IMR-90 (cell line): ENCODE measurements at regions not wholly inside any gene's neighbourhood (a gene's known extent, or its start where the extent isn't known, plus 50 kb on each side); places are given as distances from the start of the nearest gene placed in this dataset.

ENCODE experiments used
- ATAC-seq: fragments of 200-7000 bp; cut with Tn5 transposase; 2 replicates; pipeline ENCODE4 v1.9.1; 2020; ENCODE audit warnings: low read depth, mild to moderate bottlenecking, moderate library complexity
- BruUV-seq: library from RNA; stranded (reverse); fragments of 400-500 nt; replicated peaks from 2 replicates; lab custom pipeline; 2021; lab: Mats Ljungman, UMichigan
- CTCF ChIA-PET: fragments of 300-600 bp; formaldehyde crosslinking; extraction: SDS; loops from one replicate; lab custom pipeline; 2021; ENCODE audit warnings: antibody characterized with exemption; lab: Yijun Ruan, JAX
- POLR2A ChIA-PET: fragments of 300-600 bp; sonication (Branson Sonifier 250); formaldehyde crosslinking; loops from one replicate; lab custom pipeline; 2022; ENCODE audit warnings: antibody characterized with exemption; ENCODE audit not compliant: unreplicated experiment; lab: Charles Lee
- DNase-seq: peaks from one replicate; pipeline ENCODE4 v3.0.0; 2013
- H2AFZ ChIP-seq: replicated peaks from 2 replicates; pipeline ENCODE3; 2013; ENCODE audit warnings: low read length, mild to moderate bottlenecking; ENCODE audit not compliant: poor library complexity
- H2AK5ac ChIP-seq: 2 replicates; pipeline ENCODE4 v1.6.1; 2013; ENCODE audit warnings: low read depth, low read length, inconsistent platforms
- H2AK9ac ChIP-seq: replicated peaks from 2 replicates; pipeline ENCODE3; 2013; ENCODE audit warnings: mild to moderate bottlenecking, low read depth, low read length, moderate library complexity; ENCODE audit not compliant: poor library complexity
- H2BK120ac ChIP-seq: 2 replicates; pipeline ENCODE4 v1.6.1; 2013; ENCODE audit warnings: low read depth, low read length, inconsistent platforms
- H2BK15ac ChIP-seq: 3 replicates; pipeline ENCODE4 v1.6.1; 2013; ENCODE audit warnings: low read depth, low read length, inconsistent platforms
- H2BK20ac ChIP-seq: 2 replicates; pipeline ENCODE4 v1.6.1; 2013; ENCODE audit warnings: low read depth, mild to moderate bottlenecking, inconsistent platforms, low read length, moderate library complexity
- H2BK5ac ChIP-seq: 2 replicates; pipeline ENCODE4 v1.6.1; 2013; ENCODE audit warnings: mild to moderate bottlenecking, low read depth, low read length, inconsistent platforms; ENCODE audit not compliant: poor library complexity, severe bottlenecking
- H3K14ac ChIP-seq: replicated peaks from 2 replicates; pipeline ENCODE4 v1.6.1; 2013; ENCODE audit warnings: low read depth, low read length, inconsistent platforms
- H3K18ac ChIP-seq: 2 replicates; pipeline ENCODE4 v1.6.1; 2013; ENCODE audit warnings: low read depth, low read length, control low read depth
- H3K23ac ChIP-seq: 2 replicates; pipeline ENCODE4 v1.6.1; 2013; ENCODE audit warnings: low read depth, low read length, inconsistent platforms
- H3K27ac ChIP-seq: 2 replicates; pipeline ENCODE4 v1.5.1; 2013; ENCODE audit warnings: mild to moderate bottlenecking, control low read depth, low read length; ENCODE audit not compliant: insufficient read depth
- H3K27me3 ChIP-seq: 2 replicates; pipeline ENCODE4 v1.6.1; 2013; ENCODE audit warnings: low read length; ENCODE audit not compliant: control insufficient read depth, insufficient read depth
- H3K36me3 ChIP-seq: 2 replicates; pipeline ENCODE4 v1.6.1; 2013; ENCODE audit warnings: low read length, mixed read lengths; ENCODE audit not compliant: control insufficient read depth, insufficient read depth
- H3K4ac ChIP-seq: 2 replicates; pipeline ENCODE4 v1.6.1; 2013; ENCODE audit warnings: low read depth, low read length, inconsistent platforms
- H3K4me1 ChIP-seq: 2 replicates; pipeline ENCODE4 v1.6.1; 2013; ENCODE audit warnings: low read length, mixed read lengths; ENCODE audit not compliant: control insufficient read depth, insufficient read depth
- H3K4me2 ChIP-seq: 2 replicates; pipeline ENCODE4 v1.6.1; 2013; ENCODE audit warnings: low read depth, mild to moderate bottlenecking, control low read depth, low read length, moderate library complexity
- H3K4me3 ChIP-seq: 2 replicates; pipeline ENCODE4 v1.5.1; 2013; ENCODE audit warnings: low read depth, mild to moderate bottlenecking, control low read depth, low read length, moderate library complexity; ENCODE audit not compliant: insufficient read depth
- H3K56ac ChIP-seq: 2 replicates; pipeline ENCODE4 v1.6.1; 2013; ENCODE audit warnings: low read length, inconsistent platforms; ENCODE audit not compliant: insufficient read depth; ENCODE audit errors: extremely low read depth
- H3K79me1 ChIP-seq, 2 experiments: 2 replicates each; pipeline ENCODE4 v1.6.1; 2013; ENCODE audit warnings: low read length in 2 of 2, inconsistent platforms in 1 of 2, low read depth in 1 of 2
- H3K9ac ChIP-seq: 2 replicates; pipeline ENCODE4 v1.6.1; 2013; ENCODE audit warnings: low read depth, low read length, control low read depth
- H3K9me1 ChIP-seq: 2 replicates; pipeline ENCODE4 v1.6.1; 2013; ENCODE audit warnings: low read length, inconsistent platforms; ENCODE audit not compliant: insufficient read depth
- H3K9me3 ChIP-seq: 2 replicates; pipeline ENCODE4 v1.6.1; 2013; ENCODE audit warnings: low read length; ENCODE audit not compliant: control insufficient read depth, insufficient read depth
- H4K20me1 ChIP-seq: 2 replicates; pipeline ENCODE4 v1.6.1; 2013; ENCODE audit warnings: low read length, inconsistent platforms; ENCODE audit not compliant: insufficient read depth
- H4K5ac ChIP-seq: 2 replicates; pipeline ENCODE4 v1.6.1; 2013; ENCODE audit warnings: mild to moderate bottlenecking, low read depth, low read length, control low read depth
- H4K8ac ChIP-seq, 2 experiments: 2 replicates each; pipeline ENCODE4 v1.6.1; 2013; ENCODE audit warnings: low read depth in 2 of 2, low read length in 2 of 2, control low read depth in 1 of 2, inconsistent platforms in 1 of 2
- H4K91ac ChIP-seq: 2 replicates; pipeline ENCODE4 v1.6.1; 2013; ENCODE audit warnings: low read depth, low read length, inconsistent platforms; ENCODE audit not compliant: insufficient read depth
- BHLHE40 ChIP-seq: fragments of 150-350 bp; IDR thresholded peaks from 2 replicates; pipeline ENCODE4 v1.6.1; 2016; ENCODE audit warnings: mild to moderate bottlenecking, low read depth, low read length
- CHD1 ChIP-seq: IDR thresholded peaks from 2 replicates; pipeline ENCODE4 v1.6.1; 2012; ENCODE audit warnings: low read depth, low read length, improper control_type of control experiment
- FOS ChIP-seq: fragments of 150-350 bp; IDR thresholded peaks from 2 replicates; pipeline ENCODE4 v1.6.1; 2016; ENCODE audit warnings: low read depth, low read length
- MAFK ChIP-seq: IDR thresholded peaks from 2 replicates; pipeline ENCODE4 v1.6.1; 2012; ENCODE audit warnings: low read depth, low read length, improper control_type of control experiment
- MAZ ChIP-seq: IDR thresholded peaks from 2 replicates; pipeline ENCODE4 v1.6.1; 2012; ENCODE audit warnings: low read depth, mild to moderate bottlenecking, low read length, improper control_type of control experiment, moderate library complexity, borderline replicate concordance
- MXI1 ChIP-seq: IDR thresholded peaks from 2 replicates; pipeline ENCODE4 v1.6.1; 2012; ENCODE audit warnings: low read depth, mild to moderate bottlenecking, low read length, moderate library complexity, borderline replicate concordance
- NFE2L2 ChIP-seq: fragments of 150-350 bp; IDR thresholded peaks from 2 replicates; pipeline ENCODE4 v1.6.1; 2016; ENCODE audit warnings: low read depth, mild to moderate bottlenecking, low read length
- POLR2A ChIP-seq: IDR thresholded peaks from 2 replicates; pipeline ENCODE4 v1.6.1; 2012; ENCODE audit warnings: mild to moderate bottlenecking, low read depth, low read length
- RAD21 ChIP-seq: IDR thresholded peaks from 2 replicates; pipeline ENCODE4 v1.6.1; 2012; ENCODE audit warnings: low read length, improper control_type of control experiment
- RCOR1 ChIP-seq: IDR thresholded peaks from 2 replicates; pipeline ENCODE4 v1.6.1; 2012; ENCODE audit warnings: mild to moderate bottlenecking, low read length, improper control_type of control experiment; ENCODE audit not compliant: insufficient replicate concordance
- RFX5 ChIP-seq: IDR thresholded peaks from 2 replicates; pipeline ENCODE4 v1.8.0; 2012; ENCODE audit warnings: low read depth, mild to moderate bottlenecking, low read length, moderate library complexity
- SMC3 ChIP-seq: fragments of 150-350 bp; IDR thresholded peaks from 2 replicates; pipeline ENCODE4 v1.6.1; 2016; ENCODE audit warnings: low read depth, mild to moderate bottlenecking, antibody characterized with exemption, low read length, moderate library complexity
- WGBS, 2 experiments: methylation state at CpG; one replicate each; pipeline versions ENCODE4 v1.1.5 to v1.1.7; 2013; ENCODE audit warnings: missing lambda C conversion rate in 2 of 2; ENCODE audit not compliant: insufficient read length in 1 of 2; ENCODE audit errors: extremely low coverage in 2 of 2; 5-methylcytosine and 5-hydroxymethylcytosine counted together
- dilution Hi-C: fragments of 300-500 bp; cut with HindIII; formaldehyde crosslinking; loops from one replicate; pipeline ENCODE4 v1.14.3; 2018; ENCODE audit warnings: low sequenced_read_pairs; ENCODE audit not compliant: unreplicated experiment
- in situ Hi-C: fragments of 300-500 bp; cut with MboI; formaldehyde crosslinking; loops from 3 replicates; pipeline ENCODE4 v1.14.3; 2019; ENCODE audit warnings: low sequenced_read_pairs, inconsistent platforms, mixed read lengths
- intact Hi-C: fragments of 100-400 bp; cut with micrococcal nuclease; formaldehyde crosslinking; loops from 2 replicates; pipeline ENCODE4 v1.10.0; 2022
- TF ChIP-seq, protein P1 (sequence below): conservative IDR thresholded peaks from 2 replicates; pipeline ENCODE4 v1.5.1; 2012; ENCODE audit warnings: mild to moderate bottlenecking, low read depth, low read length, improper control_type of control experiment
- TF ChIP-seq, protein P2 (sequence below): fragments of 150-350 bp; IDR thresholded peaks from 2 replicates; pipeline ENCODE4 v1.6.1; 2017; ENCODE audit warnings: mild to moderate bottlenecking, antibody characterized with exemption, low read length, low read depth
- TF ChIP-seq, protein P3 (sequence below): fragments of 150-350 bp; IDR thresholded peaks from 2 replicates; pipeline ENCODE4 v1.6.1; 2016; ENCODE audit warnings: low read depth, mild to moderate bottlenecking, low read length, moderate library complexity, borderline replicate concordance

DNA sequence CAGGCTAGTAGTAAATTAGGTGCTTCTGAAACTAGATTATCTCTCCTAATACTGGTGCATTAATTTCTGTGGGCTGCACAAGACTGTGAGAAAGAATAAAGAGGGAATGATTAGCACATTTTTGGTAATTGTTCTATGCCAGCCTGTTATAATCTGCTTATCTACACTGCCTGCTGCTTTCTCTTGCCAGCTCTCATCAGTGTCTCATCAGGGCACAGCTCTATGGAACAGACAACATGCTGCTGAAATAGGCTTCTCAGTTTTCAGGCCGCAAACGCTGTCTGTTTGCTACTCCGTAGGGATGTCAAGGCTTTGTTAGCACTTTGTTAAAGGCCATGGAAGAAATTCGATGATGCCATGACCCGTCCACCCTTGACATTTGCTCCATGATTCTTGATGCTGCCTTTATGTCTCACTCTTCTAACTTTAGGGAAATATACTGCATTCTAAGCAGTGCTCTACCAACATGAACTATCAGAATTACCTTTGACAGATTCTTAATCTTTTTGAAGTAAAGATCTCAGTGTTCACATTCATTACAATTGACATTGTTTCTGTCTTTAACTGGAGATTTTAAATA lies 84.0 kb upstream of the PRR20A start:
- Histone ChIP-seq H3K9me1 (no peaks in the 10 kb centered on the region), H3K23ac (no peak overlapping the region), H3K36me3 (no peaks in the 10 kb centered on the region), H3K9me3 (peaks cover 5% of the 10 kb centered on the region), H2AFZ (no peak overlapping the region), H3K4me3 (no peak overlapping the region), H3K14ac (no peak overlapping the region), H2BK5ac (no peak overlapping the region), H2AK5ac (no peak overlapping the region), H4K20me1 (no peaks in the 10 kb centered on the region), H2BK20ac (no peak overlapping the region), H3K4ac (no peak overlapping the region), H4K91ac (no peak overlapping the region), H3K9ac (no peak overlapping the region), H4K5ac (no peak overlapping the region), H2BK15ac (no peak overlapping the region), H3K27ac (no peak overlapping the region), H4K8ac (no peak overlapping the region), H3K79me1 (no peaks in the 10 kb centered on the region), H3K56ac (no peak overlapping the region), H3K4me2 (no peak overlapping the region), H3K4me1 (no peaks in the 10 kb centered on the region), H2BK120ac (no peak overlapping the region), H3K18ac (no peak overlapping the region), H3K27me3 (no peaks in the 10 kb centered on the region), H2AK9ac (no peak overlapping the region)
- 40% methylated on average over 1 of the region's 5 CpGs; no CpG with 5 or more reads in 1 of the 2 experiments for WGBS, 2 experiments
- DNase-seq (no peak), ATAC-seq (no peak)
- POLR2A ChIA-PET, result no interaction called here
- CTCF ChIA-PET, result no interaction called here
- in situ Hi-C loops, result no loop called here
- intact Hi-C loops, result no loop called here
- dilution Hi-C loops, result no loop called here
- TF ChIP-seq CHD1 (no peak), SMC3 (no peak), MXI1 (no peak), NFE2L2 (no peak), RAD21 (no peak), FOS (no peak), BHLHE40 (no peak), RCOR1 (no peak), POLR2A (no peak), RFX5 (no peak), MAFK (no peak), MAZ (no peak)
- TF ChIP-seq, protein P1, sequence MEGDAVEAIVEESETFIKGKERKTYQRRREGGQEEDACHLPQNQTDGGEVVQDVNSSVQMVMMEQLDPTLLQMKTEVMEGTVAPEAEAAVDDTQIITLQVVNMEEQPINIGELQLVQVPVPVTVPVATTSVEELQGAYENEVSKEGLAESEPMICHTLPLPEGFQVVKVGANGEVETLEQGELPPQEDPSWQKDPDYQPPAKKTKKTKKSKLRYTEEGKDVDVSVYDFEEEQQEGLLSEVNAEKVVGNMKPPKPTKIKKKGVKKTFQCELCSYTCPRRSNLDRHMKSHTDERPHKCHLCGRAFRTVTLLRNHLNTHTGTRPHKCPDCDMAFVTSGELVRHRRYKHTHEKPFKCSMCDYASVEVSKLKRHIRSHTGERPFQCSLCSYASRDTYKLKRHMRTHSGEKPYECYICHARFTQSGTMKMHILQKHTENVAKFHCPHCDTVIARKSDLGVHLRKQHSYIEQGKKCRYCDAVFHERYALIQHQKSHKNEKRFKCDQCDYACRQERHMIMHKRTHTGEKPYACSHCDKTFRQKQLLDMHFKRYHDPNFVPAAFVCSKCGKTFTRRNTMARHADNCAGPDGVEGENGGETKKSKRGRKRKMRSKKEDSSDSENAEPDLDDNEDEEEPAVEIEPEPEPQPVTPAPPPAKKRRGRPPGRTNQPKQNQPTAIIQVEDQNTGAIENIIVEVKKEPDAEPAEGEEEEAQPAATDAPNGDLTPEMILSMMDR, result no peak
- TF ChIP-seq, protein P2, sequence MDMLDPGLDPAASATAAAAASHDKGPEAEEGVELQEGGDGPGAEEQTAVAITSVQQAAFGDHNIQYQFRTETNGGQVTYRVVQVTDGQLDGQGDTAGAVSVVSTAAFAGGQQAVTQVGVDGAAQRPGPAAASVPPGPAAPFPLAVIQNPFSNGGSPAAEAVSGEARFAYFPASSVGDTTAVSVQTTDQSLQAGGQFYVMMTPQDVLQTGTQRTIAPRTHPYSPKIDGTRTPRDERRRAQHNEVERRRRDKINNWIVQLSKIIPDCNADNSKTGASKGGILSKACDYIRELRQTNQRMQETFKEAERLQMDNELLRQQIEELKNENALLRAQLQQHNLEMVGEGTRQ, result no peak
- TF ChIP-seq, protein P3, sequence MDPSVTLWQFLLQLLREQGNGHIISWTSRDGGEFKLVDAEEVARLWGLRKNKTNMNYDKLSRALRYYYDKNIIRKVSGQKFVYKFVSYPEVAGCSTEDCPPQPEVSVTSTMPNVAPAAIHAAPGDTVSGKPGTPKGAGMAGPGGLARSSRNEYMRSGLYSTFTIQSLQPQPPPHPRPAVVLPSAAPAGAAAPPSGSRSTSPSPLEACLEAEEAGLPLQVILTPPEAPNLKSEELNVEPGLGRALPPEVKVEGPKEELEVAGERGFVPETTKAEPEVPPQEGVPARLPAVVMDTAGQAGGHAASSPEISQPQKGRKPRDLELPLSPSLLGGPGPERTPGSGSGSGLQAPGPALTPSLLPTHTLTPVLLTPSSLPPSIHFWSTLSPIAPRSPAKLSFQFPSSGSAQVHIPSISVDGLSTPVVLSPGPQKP, result no peak
- no TSS peak for BruUV-seq
